HG03575 (cell line): ENCODE measurements at regions not wholly inside any gene's neighbourhood (a gene's known extent, or its start where the extent isn't known, plus 50 kb on each side); places are given as distances from the start of the nearest gene placed in this dataset.
A peak's percentile ranks its signal among the peaks of the same experiment; 100 is the strongest.
"Not testable (repeated sequence)": the region's sequence is repeated elsewhere in the genome, so short reads cannot be mapped to it uniquely, and the experiment has no call there.

Experiments used
- ATAC-seq: cut with Tn5 transposase; IDR thresholded peaks from one replicate; pipeline ENCODE4 v1.9.1; 2021; ENCODE audit not compliant: unreplicated experiment, insufficient number of reproducible peaks, low FRiP score; ENCODE audit errors: extremely low read depth

DNA sequence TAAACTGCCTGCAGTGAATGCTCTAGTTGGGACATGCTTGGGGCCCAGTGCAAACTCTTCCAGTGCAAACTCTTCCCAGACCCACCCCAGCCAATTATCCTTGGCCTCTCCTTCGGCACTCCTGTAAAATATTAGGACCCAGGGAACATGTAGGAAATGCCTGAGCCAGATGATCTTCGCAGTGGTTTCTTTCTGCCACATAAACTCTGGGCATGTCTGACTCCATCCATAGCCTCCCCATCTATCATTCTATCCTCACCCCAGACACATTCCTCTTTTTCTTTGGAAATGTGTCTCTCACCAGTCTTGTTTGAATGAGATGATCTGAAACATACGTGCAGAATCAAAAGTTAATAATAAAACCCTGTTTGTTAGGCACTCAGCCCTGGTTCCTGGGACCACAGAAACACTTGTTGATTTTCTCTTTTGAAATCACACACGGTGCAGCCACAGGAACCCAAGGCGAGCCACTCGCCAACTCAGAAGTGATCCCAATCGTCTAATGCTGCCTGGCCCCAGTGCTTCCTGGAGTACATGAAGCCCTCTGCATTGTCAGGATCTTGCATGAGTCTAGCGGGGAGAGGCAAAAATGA is 108.9 kb upstream of the CST7 start:
- ATAC-seq, result no peak

- ATAC-seq, result no peak
Measured at GRCh38 chr20:24842274-24842917, 106.7 kb upstream of the CST7 start.

GRCh38 chr20:24842918-24843715 is 106.0 kb upstream of the CST7 start:
- peak; percentile 75 for ATAC-seq

- ATAC-seq, result no peak
Measured at GRCh38 chr20:24850176-24850575, 98.9 kb upstream of the CST7 start.

DNA sequence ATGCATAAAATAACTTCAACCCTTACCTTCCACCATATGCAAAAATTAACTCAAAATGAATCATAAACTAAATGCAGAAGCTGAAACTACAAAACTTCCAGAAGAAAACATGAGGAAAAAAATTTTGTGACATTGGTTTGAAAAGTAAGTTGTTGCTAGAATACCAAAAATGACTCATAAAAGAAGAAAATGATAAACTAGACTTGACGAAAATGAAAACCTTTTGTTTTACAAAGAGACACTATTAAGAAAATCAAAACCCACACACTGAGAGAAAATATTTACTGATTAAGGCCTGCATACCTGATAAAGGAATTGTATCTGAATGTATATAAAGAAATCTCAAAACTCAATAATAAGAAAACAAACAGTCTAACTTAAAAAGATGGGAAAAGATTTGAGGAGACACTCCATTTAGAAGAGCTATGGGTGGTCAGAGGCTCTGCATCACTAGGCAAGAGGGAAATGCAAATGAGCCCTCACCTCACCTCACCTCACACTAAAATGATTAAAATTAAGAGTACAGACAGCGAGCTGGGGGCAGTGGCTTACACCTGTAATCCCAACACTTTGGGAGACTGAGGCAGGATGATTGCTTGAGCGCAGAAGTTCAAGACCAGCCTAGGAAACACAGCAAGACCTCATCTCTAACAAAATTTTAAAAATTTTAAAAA is 97.6 kb upstream of the CST7 start:
- ATAC-seq, result no peak

DNA sequence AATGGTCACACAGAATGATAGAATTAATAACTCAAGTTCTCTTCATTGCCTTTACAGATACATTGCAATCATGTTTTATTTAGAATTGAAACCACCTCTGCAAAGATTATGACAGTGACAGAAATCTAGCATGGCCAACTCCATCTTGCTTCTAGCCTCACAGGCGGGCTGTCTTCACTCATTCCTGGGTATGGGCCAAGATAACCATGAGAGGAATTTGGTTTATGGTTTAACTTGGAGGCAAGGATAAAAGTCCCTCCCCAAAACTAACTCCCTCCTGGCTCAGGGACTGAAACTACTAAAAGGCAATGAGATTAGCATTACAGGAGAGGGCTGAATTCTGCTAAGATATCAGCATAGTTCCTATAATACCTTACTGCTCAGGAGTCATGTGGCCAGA is 95.2 kb upstream of the CST7 start:
- ATAC-seq, result no peak

DNA sequence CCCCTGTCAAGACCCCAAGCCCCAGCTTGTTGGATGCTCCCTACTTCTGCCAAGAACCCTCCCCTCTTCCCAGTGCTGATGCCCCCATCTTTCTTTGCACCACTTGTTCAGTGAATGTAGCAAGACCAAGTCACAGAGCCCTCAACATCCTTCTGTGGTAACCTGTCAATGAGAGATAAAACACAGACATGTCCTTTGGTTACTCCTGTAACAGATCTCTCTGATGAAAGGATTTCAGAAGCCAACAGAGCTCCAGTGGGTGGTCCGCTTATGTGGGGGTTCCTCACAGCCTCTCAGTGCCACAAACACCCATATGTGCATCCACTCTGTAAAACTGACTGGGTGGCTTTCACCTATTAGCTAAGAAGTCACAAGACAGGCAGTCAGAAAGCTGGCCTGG is 93.2 kb upstream of the CST7 start:
- ATAC-seq, result no peak

DNA sequence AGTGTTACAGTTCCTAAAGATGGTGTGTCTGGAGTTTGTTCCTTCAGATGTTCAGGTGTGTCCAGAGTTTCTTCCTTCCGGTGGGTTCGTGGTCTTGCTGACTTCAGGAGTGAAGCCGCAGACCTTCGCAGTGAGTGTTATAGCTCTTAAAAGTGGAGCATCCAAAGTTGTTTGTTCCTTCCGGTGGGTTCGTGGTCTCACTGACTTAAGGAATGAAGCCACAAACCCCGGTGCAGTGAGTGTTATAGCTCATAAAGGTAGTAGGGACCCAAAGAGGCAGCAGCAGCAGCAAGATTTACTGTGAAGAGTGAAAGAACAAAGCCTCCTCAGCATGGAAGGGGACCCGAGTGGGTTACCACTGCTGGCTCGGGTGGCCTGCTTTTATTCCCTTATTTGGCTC is 90.6 kb upstream of the CST7 start:
- ATAC-seq, result not testable (repeated sequence)

DNA sequence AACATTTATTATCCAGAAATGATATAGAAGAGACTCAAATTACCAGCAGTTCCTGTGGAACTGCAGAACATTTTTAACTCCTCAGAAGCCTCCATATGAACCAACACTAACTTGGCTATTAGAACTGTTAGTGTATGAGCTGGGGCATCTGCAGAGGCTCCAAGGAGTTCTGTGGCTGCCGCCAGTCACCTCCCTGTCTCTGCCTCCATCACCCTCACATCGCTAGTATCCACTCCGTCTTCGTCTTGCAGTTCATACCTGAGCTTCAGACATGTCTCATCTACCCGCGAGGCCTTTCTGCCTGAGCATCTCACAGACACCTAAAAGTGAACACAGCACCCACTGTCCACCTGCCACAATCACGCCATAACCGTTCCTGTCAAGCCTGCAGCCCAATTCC is 89.5 kb upstream of the CST7 start:
- no peak for ATAC-seq

DNA sequence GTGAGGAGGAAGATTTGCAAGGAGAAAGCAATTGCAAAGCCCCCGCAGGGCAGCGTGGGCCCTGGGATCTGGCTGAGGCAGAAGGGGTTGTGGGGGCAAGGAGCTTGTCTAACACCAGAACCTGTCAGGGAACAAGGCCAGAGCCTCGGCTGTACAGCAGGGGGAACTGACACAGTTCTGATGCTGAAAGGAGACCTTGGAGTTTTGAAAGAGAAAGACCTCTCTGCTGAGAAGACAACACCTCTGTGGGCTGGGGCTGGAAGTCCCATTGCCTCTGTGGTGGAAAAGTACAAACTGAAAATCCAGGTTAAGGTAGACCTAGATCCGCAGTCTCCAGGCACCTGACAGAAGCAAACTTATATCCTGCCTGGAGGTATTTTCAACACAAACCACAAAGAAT is 86.9 kb upstream of the CST7 start:
- no peak for ATAC-seq

DNA sequence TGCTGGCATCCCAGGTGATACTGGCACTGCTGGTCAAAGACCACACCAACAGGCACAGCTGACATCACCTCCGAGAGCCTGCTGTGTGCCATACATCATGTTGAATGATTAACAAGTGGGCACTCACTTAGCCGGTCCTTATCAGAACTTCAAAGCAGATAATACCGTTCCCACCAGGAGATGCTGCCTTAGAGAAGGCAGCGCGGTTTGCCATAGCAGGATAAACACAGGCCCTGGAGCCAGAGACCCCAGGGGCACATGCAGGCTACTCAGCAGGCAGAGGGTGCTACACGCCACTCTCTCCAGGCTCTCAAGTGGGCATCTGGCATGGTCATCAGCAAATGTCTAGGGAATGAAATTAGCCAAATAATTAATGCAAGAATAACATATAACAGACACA is 86.5 kb upstream of the CST7 start:
- ATAC-seq, result no peak

GRCh38 chr20:24863356-24863755 is 85.7 kb upstream of the CST7 start:
- ATAC-seq, result no peak

DNA sequence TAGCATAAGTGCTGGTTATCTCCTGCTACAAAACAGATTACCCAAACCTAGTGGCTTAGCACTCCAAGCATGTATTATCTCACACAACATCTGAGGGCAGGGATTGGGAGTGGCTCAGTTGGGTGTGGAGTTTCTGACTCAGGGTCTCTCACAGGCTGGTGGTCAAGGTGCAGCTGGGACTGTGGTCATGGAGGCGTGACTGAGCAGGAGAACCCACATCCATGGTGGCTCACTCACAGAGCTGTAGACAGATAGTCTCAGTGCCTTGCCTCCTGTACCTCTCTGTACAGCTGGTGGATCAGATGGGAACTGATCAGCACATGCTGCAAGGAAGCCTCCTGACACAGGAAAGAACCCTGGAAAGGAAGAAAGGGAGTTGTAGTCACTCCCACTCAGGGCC is 83.1 kb upstream of the CST7 start:
- ATAC-seq, result no peak

- ATAC-seq, result no peak
Measured at GRCh38 chr20:24866742-24867141, 82.3 kb upstream of the CST7 start.

DNA sequence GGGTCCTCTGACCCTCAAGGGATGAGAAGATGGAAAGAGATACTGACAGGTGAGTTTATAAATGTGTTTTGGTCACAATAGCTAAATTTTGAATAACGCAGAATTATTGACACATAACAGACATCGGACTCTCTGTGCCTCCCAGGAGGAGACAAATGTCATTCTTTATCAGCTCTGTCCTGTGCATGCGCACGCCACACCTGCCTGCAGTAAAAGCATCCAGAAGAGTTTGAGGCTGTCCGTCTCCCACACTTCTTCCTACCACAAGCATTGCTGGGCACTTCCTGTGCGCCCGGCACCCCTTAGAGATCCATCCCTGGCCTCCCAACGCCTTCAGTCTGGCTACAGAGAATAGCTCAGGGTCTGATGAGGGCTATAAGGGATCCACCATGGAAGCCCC is 81.5 kb upstream of the CST7 start:
- no peak for ATAC-seq

DNA sequence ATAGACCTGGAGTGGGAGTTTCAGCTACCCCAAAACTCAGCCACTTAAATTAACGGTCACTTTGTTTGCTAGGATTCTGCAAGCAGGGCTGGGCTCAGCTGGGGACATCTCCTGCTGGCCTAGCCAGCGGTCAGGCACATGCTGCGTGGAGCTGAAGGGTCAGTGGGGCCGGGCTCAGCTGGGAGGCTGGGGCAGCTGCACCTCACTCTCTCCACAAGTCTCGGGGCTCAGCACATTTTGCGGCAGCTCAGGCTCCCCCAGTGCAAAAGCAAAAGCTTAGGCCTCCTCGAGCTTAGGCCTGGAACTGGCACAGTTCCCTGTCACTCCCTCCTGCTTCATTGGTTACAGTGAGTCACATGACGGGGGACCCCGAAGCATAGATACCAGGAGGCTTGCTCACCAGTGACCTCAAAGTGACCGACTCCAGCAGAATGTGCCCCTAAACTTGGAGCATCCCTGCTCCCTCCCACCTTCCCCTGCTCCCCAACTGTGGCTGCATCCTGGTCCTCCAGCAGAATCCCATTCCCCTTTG is 80.6 kb upstream of the CST7 start:
- no peak for ATAC-seq

DNA sequence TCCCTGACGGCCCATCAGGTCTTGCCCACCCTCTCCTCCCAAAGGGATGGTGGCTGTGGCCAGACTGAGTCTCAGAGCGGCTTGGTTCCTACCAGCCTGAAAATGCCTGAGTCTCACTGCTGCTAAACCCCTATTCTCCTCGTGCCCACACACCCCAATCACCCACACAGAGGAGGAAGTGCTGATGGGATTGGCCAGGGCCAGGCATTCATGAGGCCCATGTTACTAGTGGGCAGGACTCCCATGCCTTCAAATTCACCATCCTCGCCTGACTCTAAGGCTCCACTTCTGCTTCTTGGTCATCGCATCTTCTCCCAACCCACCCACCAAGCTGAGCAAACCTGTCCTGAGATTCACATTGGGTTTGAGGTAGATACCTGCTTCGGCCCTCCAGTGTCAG is 80.1 kb upstream of the CST7 start:
- ATAC-seq, result no peak

- ATAC-seq, result no peak
Measured at GRCh38 chr20:24870057-24870456, 79.0 kb upstream of the CST7 start.

DNA sequence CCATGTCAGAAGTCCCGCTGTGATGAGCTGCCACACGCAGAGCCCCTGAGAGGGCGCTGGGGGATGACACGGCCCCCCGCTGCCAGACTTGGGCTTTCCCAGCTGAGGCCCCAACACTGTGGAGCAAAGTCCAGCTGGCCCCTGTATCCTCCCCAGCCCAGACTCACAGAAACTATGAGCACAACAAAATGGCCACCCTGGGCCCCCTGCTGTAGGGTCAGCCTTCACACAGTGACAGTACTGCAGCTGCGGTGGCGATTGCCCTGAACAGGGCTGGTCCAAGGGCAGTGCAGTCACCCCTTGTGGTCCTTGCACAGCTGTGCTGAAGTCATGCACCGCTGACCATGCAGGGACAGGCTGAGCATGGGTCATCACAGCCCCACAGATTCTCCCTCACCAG is 78.2 kb upstream of the CST7 start:
- ATAC-seq, result no peak
